CD4-positive, alpha-beta T cell treated with Interleukin-10 for 1 hour (primary cell): ENCODE measurements at regions not wholly inside any gene's neighbourhood (a gene's known extent, or its start where the extent isn't known, plus 50 kb on each side); places are given as distances from the start of the nearest gene placed in this dataset.

Experiments
- DNase-seq: peaks from one replicate; pipeline ENCODE4 v3.0.0-alpha.2; 2020

DNA sequence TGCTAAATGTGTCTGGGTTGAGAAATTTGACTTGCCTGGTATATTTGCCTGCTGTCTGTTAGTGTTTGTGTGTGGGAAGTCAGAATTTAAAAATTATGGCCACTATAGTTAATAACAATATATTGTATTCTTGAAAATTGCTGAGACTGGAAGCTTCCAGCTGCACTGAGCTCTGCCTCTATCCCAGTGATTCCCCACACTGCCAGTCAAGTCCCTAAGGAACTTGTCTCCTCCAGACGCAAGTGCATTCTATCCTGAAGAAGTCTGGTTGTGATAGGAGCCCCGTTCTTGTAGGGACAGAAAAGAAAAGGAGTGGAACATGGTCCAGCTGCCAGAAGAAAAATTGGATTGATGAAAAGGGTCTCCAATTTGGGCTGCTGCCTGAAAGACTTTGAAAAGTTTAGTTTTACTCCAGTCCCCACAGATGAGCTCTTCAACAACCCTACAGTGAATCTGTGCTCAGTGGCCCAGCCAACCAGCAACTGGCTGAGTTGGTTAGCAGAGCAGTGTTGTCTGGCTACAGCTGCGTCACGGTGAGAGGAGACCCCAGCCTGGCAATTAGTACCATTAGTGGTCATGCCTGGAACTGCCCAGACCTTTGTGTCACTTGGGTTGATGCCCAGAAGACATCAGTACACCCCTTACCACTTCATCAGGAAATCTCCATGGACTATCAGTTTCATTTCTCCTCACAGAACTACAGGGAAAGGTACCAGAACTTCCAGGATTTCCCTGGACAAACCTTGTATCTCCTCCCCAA, 183.1 kb upstream of the MCHR2 start:
- DNase-seq: no peak

- DNase-seq: no peak
Observed at GRCh38 chr6:100176311-100176950, 182.4 kb upstream of the MCHR2 start.

DNA sequence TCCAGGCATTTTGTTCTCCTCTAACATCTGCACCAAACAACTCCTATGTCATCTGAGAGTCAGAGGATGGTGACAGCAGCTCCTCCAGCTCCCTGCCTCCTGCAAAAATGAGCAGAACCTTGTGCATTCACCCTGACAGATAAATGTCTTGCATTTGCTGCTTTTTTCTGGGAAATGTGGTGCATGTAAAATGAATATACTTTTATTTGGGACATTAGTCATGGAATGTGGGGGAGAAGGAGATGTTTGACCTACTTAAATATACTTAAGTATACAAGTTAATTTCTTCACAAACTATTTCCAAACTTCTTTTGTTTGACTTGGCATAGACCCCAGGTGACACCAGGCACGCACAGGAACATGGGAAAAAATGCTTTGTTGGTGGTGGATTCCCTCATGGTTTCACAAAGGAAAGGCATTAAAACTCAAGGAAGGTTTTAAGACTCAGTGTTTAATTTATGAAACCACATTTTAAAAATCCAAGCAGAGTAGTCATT, 181.8 kb upstream of the MCHR2 start:
- no peak for DNase-seq

- DNase-seq: no peak
Observed at GRCh38 chr6:100173211-100173610, 179.2 kb upstream of the MCHR2 start.

GRCh38 chr6:100172322-100172713, 178.3 kb upstream of the MCHR2 start:
- no peak for DNase-seq

DNA sequence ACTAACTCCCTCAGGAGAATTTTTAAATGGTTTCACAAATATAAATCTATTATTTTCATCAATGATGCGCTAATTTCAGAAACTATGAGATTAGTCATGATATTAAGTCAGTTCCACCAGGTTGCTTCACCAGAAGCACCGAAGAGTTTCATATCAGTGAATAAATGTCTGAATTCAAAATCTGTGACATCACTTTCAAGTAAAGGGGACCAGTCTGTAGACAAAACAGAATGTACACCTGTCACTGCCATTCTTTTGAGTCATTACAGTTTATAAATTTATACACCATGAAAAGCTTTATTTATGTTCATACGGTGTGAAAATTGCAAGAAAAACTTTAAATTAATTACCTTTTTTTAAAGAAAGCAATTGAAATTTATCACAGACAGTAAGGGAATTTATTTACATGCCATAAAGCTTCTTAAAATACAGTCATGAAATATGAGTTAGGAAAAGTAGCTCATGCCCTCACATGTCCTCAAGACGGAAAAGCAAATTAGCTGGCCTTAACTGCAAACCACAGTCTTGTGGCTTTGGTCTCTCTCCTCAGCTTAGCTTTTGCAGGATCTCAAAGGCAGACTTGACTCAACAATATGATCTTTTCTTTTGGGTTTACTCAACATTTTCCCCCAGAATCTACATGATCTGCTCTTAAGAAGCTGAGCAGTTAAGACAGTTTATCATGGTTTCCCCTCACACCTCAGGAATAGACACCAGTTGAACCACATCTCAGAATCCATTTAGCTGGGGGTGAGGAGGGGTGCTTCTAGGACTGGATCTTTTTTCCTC, 177.7 kb upstream of the MCHR2 start:
- no peak for DNase-seq

- no peak for DNase-seq
Observed at GRCh38 chr6:100168148-100168547, 174.1 kb upstream of the MCHR2 start.

GRCh38 chr6:100167585-100167984, 173.6 kb upstream of the MCHR2 start:
- DNase-seq: no peak

GRCh38 chr6:100166956-100167355, 172.9 kb upstream of the MCHR2 start:
- no peak for DNase-seq

- DNase-seq: no peak
Observed at GRCh38 chr6:100165442-100165841, 171.4 kb upstream of the MCHR2 start.

GRCh38 chr6:100163035-100163434, 169.0 kb upstream of the MCHR2 start:
- DNase-seq: no peak

- DNase-seq: no peak
Observed at GRCh38 chr6:100161782-100162365, 167.9 kb upstream of the MCHR2 start.

- DNase-seq: no peak
Observed at GRCh38 chr6:100160930-100161329, 166.9 kb upstream of the MCHR2 start.

- DNase-seq: no peak
Observed at GRCh38 chr6:100155141-100155540, 161.1 kb upstream of the MCHR2 start.

DNA sequence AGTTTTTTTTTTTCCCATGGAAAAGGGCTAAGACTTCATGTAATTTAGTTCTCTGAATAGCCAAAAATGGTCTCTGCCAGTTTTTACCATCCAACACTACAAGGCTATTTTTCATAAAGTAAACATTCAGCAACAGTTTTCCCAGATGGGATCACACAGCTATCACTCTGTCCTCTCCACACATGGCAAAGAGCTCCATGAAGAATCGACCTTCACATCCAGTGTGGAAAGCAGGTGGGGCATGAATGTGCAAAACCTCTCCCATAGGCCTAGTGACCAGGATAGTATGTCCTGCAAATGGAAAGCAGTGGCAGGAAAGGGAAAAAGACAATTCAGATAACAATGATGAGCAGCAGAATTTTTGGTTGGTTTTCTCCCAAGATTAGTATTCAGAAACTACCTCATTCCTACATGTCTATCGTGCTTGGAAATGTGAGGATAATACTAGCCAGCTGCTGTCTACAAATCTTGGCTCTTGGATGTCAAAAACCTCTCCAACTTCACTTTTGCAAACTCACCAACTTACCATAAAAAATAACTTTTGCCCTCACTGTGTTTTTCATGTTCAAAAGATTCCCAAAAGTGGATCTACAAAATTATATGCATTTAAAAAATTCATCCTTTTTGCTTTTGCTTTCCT, 159.7 kb upstream of the MCHR2 start:
- DNase-seq: no peak

DNA sequence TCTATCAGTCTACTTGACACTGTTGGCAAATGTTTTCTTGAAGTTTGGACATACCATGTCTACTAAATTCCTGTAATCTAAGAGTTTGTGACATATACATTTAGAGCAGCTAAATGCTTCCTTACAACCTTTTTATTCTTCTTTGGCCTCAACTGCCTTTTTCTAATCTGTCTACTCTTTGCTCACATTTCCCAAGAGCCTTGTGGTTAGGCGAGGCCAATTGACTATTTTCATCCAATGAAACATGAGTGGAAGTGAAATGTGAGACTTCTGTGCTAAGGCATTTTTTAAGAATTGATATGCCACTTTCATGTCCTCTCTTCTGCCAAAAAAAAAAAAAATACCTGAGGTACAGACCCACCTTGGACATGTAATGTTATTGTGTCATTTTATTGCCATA, 158.2 kb upstream of the MCHR2 start:
- no peak for DNase-seq

DNA sequence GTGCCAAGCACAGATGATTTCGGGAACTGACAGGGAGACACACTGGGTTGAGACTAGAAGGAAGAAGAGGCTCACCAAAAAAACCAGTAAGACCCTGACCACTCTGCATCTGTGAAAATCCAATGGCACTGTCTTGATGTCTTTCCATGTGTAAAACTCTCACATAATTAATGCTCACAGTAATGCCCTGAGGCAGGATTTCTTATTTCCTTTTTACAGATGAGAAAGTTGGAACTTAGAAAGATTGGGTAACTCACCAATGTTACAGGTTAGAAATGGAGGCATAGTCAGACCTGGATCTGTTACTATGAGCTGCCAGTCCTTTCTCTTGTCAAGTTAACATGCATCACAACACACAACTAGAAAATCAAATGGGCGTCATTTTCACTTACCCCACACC, 151.0 kb upstream of the MCHR2 start:
- DNase-seq: no peak

DNA sequence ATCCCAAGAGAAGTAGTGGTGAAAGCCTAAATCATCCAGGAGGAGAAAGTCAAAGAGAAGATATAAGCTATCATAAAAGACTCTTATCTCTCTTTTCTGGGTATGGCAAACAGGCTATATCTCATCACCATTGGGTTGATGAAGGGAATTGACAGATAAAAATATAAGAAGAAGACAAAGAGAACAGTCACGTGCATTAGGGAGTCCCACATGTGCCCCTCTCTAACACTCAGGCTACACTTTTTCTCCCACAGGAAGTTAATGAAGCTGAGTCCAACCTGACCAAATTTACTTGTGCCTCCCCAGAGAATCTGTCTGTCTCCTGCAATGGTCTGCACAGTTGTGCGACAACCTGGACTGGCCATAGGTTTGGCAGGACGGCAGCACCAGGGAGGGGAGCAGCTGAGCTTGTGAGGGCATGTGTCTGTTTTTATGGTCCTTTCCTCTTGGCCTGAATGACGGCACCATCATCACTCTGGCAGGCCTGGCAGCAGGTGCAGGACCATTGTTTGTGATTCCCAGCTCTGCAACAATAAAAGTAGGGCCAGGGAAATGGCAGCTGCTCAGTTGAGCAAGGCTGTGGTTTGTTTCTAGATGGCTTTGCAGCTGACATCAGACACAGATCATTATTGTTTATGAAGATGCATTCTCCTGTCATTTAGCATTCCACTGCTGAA, 144.5 kb upstream of the MCHR2 start:
- DNase-seq: no peak

DNA sequence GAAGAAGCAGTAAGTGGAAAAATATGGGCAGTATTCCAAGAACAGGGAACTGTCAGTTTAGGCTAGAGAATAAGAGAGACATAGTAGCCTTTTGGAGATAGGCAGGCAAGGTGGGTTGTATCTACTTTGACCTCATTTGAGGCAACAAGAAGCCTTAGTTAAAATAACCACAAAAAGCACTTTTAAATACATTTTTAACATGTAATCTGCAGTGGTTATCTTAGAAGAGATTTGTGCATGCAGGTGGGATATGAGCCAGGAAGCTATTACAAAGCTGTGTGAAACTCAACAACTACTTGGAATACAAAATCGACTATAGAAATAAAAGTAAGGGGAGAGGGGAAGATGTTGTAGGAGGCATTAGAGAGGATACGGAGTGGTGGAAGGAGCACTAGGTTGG, 143.7 kb upstream of the MCHR2 start:
- DNase-seq: no peak

DNA sequence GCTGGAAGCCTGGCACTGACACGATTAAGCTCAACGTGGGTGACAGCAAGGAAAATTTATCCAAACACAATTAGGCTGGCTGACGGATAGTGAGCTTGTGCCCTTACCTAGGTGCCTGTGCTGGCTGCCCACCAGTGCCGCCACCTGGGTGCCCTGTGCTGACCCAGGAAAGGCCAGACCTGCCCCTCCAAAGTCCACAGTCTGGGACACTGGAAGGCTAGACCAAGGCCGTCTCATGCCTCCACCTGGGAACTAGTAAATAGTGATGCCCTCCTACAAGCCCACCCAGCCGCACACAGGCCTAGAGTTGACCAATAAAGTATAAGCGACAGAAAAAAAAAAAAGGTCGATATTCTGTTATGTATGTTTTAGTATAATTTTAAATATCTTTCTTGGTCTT, 142.6 kb upstream of the MCHR2 start:
- no peak for DNase-seq

DNA sequence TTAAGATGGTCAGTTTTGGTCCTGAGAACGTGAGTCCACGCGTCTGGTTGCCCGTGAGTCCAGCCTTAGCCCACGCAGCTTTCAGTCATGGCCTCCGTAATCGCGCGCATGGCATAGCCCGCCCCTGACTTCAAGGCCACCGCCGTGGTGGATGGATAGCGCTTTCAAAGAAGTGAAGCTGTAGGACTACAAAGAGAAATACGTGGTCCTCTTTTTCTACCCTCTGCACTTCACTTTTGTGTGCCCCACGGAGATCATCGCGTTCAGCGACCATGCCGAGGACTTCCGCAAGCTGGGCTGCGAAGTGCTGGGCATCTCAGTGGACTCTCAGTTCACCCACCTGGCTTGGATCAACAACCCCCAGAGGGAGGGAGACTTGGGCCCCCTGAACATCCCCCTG, 142.0 kb upstream of the MCHR2 start:
- DNase-seq: no peak

DNA sequence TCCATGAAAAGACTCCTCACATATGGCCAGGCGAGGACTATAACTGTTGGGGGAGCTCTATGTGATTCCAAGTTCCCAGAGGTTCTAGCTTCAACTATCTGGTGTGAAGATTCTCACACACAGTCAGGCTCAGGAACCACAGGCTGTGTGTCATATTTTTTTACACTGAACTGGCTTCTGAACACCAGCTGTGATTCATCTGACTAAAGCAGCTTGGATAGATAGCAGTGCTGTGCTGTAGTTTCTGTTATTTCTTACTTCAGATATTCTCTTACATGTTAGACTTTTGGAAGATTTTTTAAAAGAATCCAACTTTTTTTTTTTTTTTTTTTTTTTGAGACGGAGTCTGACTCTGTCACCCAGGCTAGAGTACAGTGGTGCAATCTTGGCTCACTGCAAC, 140.7 kb upstream of the MCHR2 start:
- DNase-seq: no peak
